NCI-H1436 treated with DMSO at 0.1 percent for 48 hours (cell line): ENCODE measurements at regions not wholly inside any gene's neighbourhood (a gene's known extent, or its start where the extent isn't known, plus 50 kb on each side); places are given as distances from the start of the nearest gene placed in this dataset.
"Not testable (repeated sequence)": the region's sequence is repeated elsewhere in the genome, so short reads cannot be mapped to it uniquely, and the experiment has no call there.

Experiments used
- DNase-seq: peaks from one replicate; lab custom pipeline; 2025; lab: John Stamatoyannopoulos, UW

GRCh38 chr6:93943661-93944060, 524.3 kb upstream of the EPHA7 start:
- no peak for DNase-seq

GRCh38 chr6:93940381-93940780, 521.0 kb upstream of the EPHA7 start:
- no peak for DNase-seq

- DNase-seq: no peak
These were observed 512.8 kb upstream of the EPHA7 start for GRCh38 chr6:93932175-93932574.

GRCh38 chr6:93927731-93928130, 508.4 kb upstream of the EPHA7 start:
- DNase-seq: no peak

- DNase-seq: no peak
These were observed 500.0 kb upstream of the EPHA7 start for GRCh38 chr6:93919365-93919764.

- DNase-seq: no peak
These were observed 498.9 kb upstream of the EPHA7 start for GRCh38 chr6:93918258-93918657.

GRCh38 chr6:93917216-93917615, 497.9 kb upstream of the EPHA7 start:
- no peak for DNase-seq

- no peak for DNase-seq
These were observed 497.4 kb upstream of the EPHA7 start for GRCh38 chr6:93916716-93917115.

- DNase-seq: no peak
These were observed 496.6 kb upstream of the EPHA7 start for GRCh38 chr6:93915961-93916360.

- no peak for DNase-seq
These were observed 483.2 kb upstream of the EPHA7 start for GRCh38 chr6:93902517-93902916.

GRCh38 chr6:93900142-93900541, 480.8 kb upstream of the EPHA7 start:
- no peak for DNase-seq

GRCh38 chr6:93896081-93896480, 476.7 kb upstream of the EPHA7 start:
- DNase-seq: no peak

GRCh38 chr6:93894521-93894920, 475.2 kb upstream of the EPHA7 start:
- no peak for DNase-seq

- DNase-seq: no peak
These were observed 470.4 kb upstream of the EPHA7 start for GRCh38 chr6:93889713-93890112.

GRCh38 chr6:93886416-93886815, 467.1 kb upstream of the EPHA7 start:
- DNase-seq: no peak

- DNase-seq: no peak
These were observed 440.6 kb upstream of the EPHA7 start for GRCh38 chr6:93859971-93860370.

GRCh38 chr6:93858213-93858612, 438.9 kb upstream of the EPHA7 start:
- DNase-seq: no peak

- no peak for DNase-seq
These were observed 430.5 kb upstream of the EPHA7 start for GRCh38 chr6:93849857-93850256.

GRCh38 chr6:93848031-93848742, 428.8 kb upstream of the EPHA7 start:
- no peak for DNase-seq

- DNase-seq: no peak
These were observed 422.8 kb upstream of the EPHA7 start for GRCh38 chr6:93842178-93842577.

- DNase-seq: not testable (repeated sequence)
These were observed 416.2 kb upstream of the EPHA7 start for GRCh38 chr6:93835451-93836145.

- DNase-seq: not testable (repeated sequence)
These were observed 415.7 kb upstream of the EPHA7 start for GRCh38 chr6:93835026-93835425.

- not testable (repeated sequence) for DNase-seq
These were observed 414.0 kb upstream of the EPHA7 start for GRCh38 chr6:93833326-93833725.

- DNase-seq: not testable (repeated sequence)
These were observed 410.4 kb upstream of the EPHA7 start for GRCh38 chr6:93829757-93830156.
